ENCODE measurements at regions not wholly inside any gene's neighbourhood (a gene's known extent, or its start where the extent isn't known, plus 50 kb on each side); places are given as distances from the start of the nearest gene placed in this dataset.

- DNase-seq = no peak
Measured at GRCh38 chr3:43867436-43868072, 176.8 kb downstream of the ABHD5 start.

GRCh38 chr3:43869491-43869890 is 178.8 kb downstream of the ABHD5 start:
- no peak for DNase-seq

DNA sequence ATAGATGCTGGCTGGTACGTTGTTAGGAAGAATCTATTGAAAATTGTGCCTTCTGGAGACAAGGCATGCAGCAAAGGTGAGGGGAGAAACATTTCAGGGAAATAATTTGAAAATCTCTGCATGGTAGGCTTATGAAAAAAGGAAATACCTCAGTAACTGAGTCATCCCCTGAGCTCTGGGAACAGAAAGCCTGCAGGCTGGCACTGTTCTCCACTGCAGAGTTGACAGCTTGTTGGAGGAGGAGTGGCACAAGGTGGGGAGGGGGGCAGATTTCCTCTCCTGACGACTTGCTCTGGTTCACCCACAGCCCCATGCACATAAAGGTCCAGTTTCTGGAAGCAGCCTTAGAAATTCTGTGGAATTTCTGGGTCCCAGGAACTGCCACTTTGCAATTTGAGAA is 179.4 kb downstream of the ABHD5 start:
- no peak for DNase-seq

DNA sequence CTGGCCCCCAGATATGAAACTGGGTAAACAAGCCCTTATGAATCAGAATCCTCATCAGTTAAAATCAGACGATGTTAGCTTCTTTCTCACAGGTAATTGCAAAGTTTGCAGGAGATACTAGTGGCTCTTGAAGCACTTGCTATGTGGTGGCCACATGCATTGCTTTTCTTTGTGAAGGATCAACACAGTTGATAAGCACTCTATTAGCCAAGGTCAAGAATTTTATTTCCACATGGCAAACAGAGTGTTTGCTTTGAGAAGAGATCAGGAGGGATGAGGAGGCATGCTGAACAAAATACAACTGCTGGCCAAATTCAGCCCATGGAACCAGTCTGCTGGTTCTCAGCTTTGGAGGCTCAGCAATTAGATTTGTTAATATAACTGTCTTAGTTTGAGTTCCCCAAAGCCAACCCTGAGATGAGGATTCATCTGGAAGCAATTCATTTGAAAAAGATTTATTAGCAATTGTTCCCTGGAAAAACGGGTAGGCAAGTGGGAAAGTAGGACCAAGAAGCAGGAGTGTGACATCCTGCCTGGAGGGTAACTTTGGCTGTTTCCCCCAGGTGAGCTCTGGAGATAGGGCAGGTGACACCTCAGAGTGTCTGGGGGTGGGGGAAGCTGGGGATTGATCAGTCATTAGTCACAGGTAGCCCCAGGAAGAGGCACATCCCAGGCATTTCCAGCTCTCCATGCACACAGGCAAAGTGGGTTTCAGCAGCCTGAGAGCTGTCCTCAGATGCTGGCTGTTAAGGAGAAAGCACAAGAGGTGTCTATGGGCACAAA is 180.3 kb downstream of the ABHD5 start:
- DNase-seq = no peak

GRCh38 chr3:43871627-43872245 is 181.0 kb downstream of the ABHD5 start:
- no peak for DNase-seq

DNA sequence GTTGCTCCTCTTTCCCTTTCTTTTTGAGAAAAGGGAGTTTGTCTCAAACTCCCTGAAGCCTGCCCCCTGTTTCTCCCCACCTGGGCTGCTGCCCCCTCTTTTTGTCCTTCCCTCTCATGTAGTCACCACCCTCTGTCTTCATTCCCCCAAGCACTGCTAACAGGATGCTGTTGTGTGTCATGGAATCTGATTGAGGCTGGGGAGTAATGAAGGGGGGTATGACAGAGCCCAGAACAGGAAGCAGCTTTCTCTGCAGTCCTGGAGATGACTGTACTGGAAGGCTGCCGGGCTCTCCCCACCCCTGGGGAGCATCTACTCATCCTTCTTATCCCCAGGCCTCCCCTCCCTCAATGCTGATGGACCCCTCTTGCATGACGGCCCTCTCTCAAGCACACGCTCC is 181.6 kb downstream of the ABHD5 start:
- DNase-seq = no peak

DNA sequence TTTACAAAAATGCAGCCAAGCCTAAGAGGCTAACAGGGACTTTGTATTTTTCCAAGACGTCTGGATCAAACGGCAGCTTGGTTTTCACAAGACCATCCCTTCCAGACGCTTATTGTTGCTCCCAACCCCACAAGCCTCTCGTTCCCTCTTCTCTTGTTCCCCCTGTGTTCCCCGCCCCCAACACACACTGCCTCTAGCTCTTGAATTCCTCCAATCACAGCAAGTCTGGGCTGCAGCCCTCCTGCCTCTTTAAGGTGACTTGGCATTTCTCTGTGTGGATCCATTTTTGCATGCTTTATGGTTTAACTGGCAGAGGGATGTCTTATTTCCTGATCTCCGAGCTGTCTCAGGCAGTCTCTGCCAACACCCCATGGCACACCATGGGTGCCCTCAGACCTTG is 182.2 kb downstream of the ABHD5 start:
- no peak for DNase-seq

- no peak for DNase-seq
Measured at GRCh38 chr3:43873723-43874122, 183.0 kb downstream of the ABHD5 start.

GRCh38 chr3:43874290-43874689 is 183.6 kb downstream of the ABHD5 start:
- DNase-seq = no peak

DNA sequence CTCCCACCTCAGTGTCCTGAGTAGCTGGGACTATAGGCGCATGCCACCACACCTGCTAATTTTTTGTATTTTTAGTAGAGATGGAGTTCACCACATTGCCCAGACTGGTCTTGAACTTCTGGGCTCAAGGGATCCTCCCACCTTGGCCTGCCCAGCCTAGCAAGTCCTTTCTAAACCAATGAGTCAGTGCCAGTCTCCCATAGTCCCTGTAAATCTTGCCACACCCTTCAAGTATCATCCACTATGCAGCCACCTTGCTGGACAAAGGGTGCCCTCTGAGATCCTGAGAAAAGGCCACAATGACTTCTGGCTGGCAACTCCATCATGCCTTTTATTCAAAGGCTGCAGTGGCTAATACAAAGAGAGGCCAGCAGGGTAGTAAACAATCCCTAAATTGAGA is 184.0 kb downstream of the ABHD5 start:
- no peak for DNase-seq

DNA sequence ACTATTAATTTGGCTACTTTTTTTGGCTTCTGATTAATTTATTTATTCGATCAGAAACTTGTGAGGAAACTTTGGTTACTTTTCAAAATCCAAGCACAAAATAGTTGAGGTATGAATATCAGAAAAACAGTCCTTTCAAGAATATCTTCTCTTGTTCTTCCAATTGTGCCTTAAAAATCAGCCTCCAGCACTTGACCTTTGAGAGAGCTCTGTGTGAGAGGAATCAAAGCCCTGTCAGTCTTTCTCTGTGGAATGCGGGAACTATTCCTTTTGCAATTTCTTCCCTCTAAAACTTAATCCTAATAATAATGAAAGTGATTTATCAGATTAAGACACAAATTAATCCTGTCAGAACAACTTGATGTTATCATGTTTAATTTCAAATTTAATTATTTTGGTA is 185.9 kb downstream of the ABHD5 start:
- no peak for DNase-seq

DNA sequence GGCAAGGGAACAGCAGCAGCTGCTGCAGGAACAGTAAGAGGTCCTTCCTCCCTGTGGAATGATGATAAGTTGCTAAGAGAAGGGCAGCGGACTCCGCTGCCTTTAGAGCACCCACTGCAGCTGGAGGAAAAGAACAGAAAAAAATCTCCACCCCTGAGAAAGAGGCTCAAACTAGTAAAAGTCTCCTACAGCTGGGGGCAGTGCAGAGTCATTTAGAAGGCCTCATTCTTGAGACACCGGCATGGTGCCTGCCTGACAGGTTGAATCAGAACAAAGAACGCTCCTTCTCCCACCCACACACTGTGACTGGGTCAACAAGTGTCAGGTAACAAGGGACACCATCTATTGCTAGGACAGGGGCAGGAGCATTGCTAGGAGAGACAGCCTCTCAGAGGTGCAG is 188.4 kb downstream of the ABHD5 start:
- no peak for DNase-seq

- no peak for DNase-seq
Measured at GRCh38 chr3:43882976-43883680, 192.4 kb downstream of the ABHD5 start.

- DNase-seq = no peak
Measured at GRCh38 chr3:43883729-43884396, 193.1 kb downstream of the ABHD5 start.

GRCh38 chr3:43884581-43884980 is 193.8 kb downstream of the ABHD5 start:
- DNase-seq = no peak

DNA sequence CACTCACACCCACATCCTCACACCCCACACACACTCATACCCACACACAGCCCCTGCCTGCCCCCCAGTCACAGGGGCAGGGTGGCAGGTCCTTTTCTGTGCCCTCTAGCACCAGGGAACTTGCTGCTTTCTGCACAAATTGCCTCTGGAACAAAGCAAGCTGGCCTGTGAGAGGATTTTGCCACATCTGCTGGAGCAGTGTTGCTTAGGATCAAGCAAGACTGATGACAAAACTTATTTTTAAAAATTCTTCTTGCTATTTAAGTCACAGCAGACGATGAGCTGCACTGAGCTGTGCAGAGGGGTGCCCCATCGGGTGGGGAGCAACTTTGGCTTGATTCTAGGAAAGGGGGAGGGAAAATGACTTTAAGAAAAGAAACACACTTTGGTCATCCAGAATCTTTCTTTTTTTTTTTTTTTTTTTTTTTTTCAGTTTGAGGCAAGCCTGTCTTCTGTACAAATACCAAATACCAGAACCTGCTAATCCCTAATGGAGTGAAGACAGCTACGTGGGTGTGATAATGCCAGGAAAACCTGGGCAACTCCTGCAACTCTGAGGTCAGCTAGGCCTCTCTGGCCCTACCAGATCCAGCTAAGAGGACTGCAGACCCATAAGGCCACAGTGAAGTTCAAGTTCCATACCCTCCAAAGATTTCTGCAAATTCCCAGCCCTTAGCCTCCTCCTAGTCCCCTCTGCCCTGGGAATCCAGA is 195.3 kb downstream of the ABHD5 start:
- no peak for DNase-seq

- DNase-seq = no peak
Measured at GRCh38 chr3:43892061-43892460, 201.3 kb downstream of the ABHD5 start.

- no peak for DNase-seq
Measured at GRCh38 chr3:43892526-43892925, 201.8 kb downstream of the ABHD5 start.

GRCh38 chr3:43893727-43894126 is 203.0 kb downstream of the ABHD5 start:
- DNase-seq = no peak

DNA sequence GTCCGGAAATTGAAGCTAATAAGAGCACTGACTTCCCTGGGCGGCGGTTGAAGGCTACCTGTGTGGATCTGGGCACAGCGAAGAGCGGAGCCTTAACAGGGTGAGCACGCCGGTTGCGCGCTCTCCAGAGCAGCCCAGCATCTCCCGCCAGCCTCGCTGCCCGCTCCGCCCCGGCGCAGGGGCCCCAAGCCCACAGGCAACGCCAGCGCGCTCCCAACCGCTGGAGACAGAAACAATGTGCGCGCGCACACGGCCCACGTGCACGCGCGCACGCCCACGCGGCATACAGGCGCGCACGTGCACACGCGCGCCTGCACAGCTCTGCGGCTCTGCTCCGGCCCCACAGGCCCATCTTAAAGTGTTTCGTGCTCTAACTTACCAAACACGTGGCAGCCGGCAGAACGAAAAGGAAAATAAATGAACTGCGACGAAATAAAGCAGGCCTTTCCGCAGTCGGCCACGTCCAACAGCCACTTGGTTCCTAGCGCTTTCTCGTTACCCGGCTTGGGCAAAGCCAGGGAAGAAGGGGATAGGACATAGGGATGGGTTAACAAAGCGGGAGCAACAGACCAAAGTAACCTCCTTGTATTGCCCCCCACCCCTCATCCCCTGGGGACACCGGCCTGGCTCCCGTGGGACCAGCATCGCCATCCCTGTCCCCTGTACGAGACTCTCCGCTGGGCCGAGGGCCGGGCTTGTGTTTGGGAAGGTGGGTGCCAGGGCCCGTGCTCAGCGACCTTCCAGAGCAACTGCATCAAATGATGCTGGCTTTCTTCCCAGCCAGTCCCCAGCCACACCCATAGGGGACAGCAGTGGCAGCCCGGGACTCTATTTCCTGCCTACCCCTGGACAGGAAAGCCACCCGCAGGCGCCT is 203.7 kb downstream of the ABHD5 start:
- DNase-seq = peak; percentile 86

DNA sequence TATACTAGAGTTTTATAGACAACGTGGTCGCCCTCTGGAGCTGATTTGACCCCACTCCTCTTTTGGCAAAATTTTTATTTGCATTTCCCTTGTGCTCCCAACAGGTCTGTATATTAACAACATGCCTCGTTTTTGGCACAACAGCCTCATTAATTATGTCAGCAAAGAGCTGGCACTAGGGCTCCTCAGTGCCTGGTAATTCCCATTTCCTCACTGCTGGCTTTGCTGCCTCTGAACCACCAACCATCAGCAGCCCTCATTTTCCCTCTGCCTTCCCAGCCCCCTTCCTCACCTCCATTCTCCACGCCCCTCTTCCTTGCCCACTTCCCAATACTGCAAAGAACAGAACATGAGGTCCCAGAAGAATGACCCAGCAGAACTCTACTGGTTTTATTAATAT is 204.8 kb downstream of the ABHD5 start:
- no peak for DNase-seq

All from right forelimb (tissue), 1 donor.